HUES64 (cell line): ENCODE measurements at regions not wholly inside any gene's neighbourhood (a gene's known extent, or its start where the extent isn't known, plus 50 kb on each side); places are given as distances from the start of the nearest gene placed in this dataset.

ENCODE experiments used
- H3K27ac ChIP-seq: 2 replicates; pipeline ENCODE4 v1.7.0; 2013; ENCODE audit warnings: low read depth, low read length, inconsistent platforms
- H3K27me3 ChIP-seq: 2 replicates; pipeline ENCODE4 v1.6.1; 2013; ENCODE audit warnings: mild to moderate bottlenecking, low read length; ENCODE audit not compliant: insufficient read depth
- H3K36me3 ChIP-seq: 2 replicates; pipeline ENCODE4 v1.6.1; 2013; ENCODE audit warnings: mild to moderate bottlenecking, low read length; ENCODE audit not compliant: insufficient read depth
- H3K4me1 ChIP-seq: 2 replicates; pipeline ENCODE4 v1.6.1; 2013; ENCODE audit warnings: mild to moderate bottlenecking, low read length, moderate library complexity; ENCODE audit not compliant: insufficient read depth
- H3K4me3 ChIP-seq: 2 replicates; pipeline ENCODE4 v1.5.1; 2013; ENCODE audit warnings: mild to moderate bottlenecking, low read length, moderate library complexity
- H3K9ac ChIP-seq: 2 replicates; pipeline ENCODE4 v1.6.1; 2013; ENCODE audit warnings: mild to moderate bottlenecking, low read depth, low read length
- H3K9me3 ChIP-seq: 2 replicates; pipeline ENCODE4 v1.6.1; 2013; ENCODE audit warnings: low read depth, low read length; ENCODE audit not compliant: insufficient read depth
- WGBS: fragments of 150-250, 120-280 bp; methylation state at CpG from one replicate; pipeline ENCODE4 v1.1.7; 2013; ENCODE audit warnings: missing lambda C conversion rate; 5-methylcytosine and 5-hydroxymethylcytosine counted together

- H3K9ac ChIP-seq: no peak overlapping the region
- no peak overlapping the region for H3K27ac ChIP-seq
- H3K4me3 ChIP-seq: no peak overlapping the region
- no peaks in the 10 kb centered on the region for H3K36me3 ChIP-seq
- no peaks in the 10 kb centered on the region for H3K9me3 ChIP-seq
- H3K27me3 ChIP-seq: no peaks in the 10 kb centered on the region
- no peaks in the 10 kb centered on the region for H3K4me1 ChIP-seq
- 94% methylated on average over 8 of the region's 8 CpGs for WGBS
Measured at GRCh38 chrX:43467608-43468234, 188.4 kb upstream of the MAOA start.

GRCh38 chrX:43469391-43470054 lies 186.6 kb upstream of the MAOA start:
- H3K27me3 ChIP-seq: no peaks in the 10 kb centered on the region
- no peak overlapping the region for H3K27ac ChIP-seq
- no peaks in the 10 kb centered on the region for H3K9me3 ChIP-seq
- no peaks in the 10 kb centered on the region for H3K4me1 ChIP-seq
- no CpG with 5 or more reads among the region's 2 CpGs for WGBS
- no peak overlapping the region for H3K4me3 ChIP-seq
- no peak overlapping the region for H3K9ac ChIP-seq
- no peaks in the 10 kb centered on the region for H3K36me3 ChIP-seq

GRCh38 chrX:43474321-43474720 lies 181.8 kb upstream of the MAOA start:
- Histone ChIP-seq H3K4me1 (no peaks in the 10 kb centered on the region), H3K27me3 (no peaks in the 10 kb centered on the region), H3K9me3 (no peaks in the 10 kb centered on the region), H3K4me3 (no peak overlapping the region), H3K27ac (no peak overlapping the region), H3K9ac (no peak overlapping the region), H3K36me3 (no peaks in the 10 kb centered on the region)
- WGBS: 52% methylated on average over 2 of the region's 2 CpGs

DNA sequence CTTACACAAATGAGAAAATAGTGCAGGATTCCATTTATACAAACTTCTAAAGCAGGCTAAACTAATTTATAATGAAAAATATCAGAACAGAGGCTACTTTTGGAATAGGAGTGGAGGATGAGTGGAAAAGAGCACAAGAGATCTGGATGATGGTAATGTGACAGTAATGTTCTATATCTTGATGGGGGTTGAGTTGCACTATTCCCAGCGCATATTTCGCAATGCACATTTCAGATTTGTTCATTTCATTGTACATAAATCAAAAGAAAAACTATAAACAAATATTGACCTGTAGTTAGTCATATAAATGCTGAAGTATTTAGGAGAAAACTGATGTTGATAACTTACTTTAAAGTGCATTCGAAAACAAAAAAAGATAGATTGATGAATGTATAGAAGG lies 177.0 kb upstream of the MAOA start:
- Histone ChIP-seq H3K4me1 (0 out of 2 replicates have a peak, but pooled peaks cover 3% of the 10 kb centered on the region), H3K36me3 (no peaks in the 10 kb centered on the region), H3K4me3 (no peak overlapping the region), H3K9me3 (no peaks in the 10 kb centered on the region), H3K27me3 (no peaks in the 10 kb centered on the region), H3K27ac (no peak overlapping the region), H3K9ac (no peak overlapping the region)
- WGBS: no CpG with 5 or more reads among the region's 3 CpGs

- WGBS: 73% methylated on average over 4 of the region's 4 CpGs
- no peak overlapping the region for H3K4me3 ChIP-seq
- H3K4me1 ChIP-seq: 0 out of 2 replicates have a peak, but pooled peaks cover 3% of the 10 kb centered on the region
- no peak overlapping the region for H3K27ac ChIP-seq
- H3K9ac ChIP-seq: no peak overlapping the region
- H3K36me3 ChIP-seq: no peaks in the 10 kb centered on the region
- no peaks in the 10 kb centered on the region for H3K9me3 ChIP-seq
- no peaks in the 10 kb centered on the region for H3K27me3 ChIP-seq
Measured at GRCh38 chrX:43479850-43480249, 176.2 kb upstream of the MAOA start.

GRCh38 chrX:43481576-43481975 lies 174.5 kb upstream of the MAOA start:
- H3K9ac ChIP-seq: no peak overlapping the region
- H3K27ac ChIP-seq: no peak overlapping the region
- H3K36me3 ChIP-seq: no peaks in the 10 kb centered on the region
- no peak overlapping the region for H3K4me3 ChIP-seq
- WGBS: 60% methylated on average over 5 of the region's 5 CpGs
- H3K27me3 ChIP-seq: no peaks in the 10 kb centered on the region
- no peaks in the 10 kb centered on the region for H3K9me3 ChIP-seq
- H3K4me1 ChIP-seq: 0 out of 2 replicates have a peak, but pooled peaks cover 3% of the 10 kb centered on the region

- H3K4me3 ChIP-seq: no peak overlapping the region
- H3K9ac ChIP-seq: no peak overlapping the region
- no peak overlapping the region for H3K27ac ChIP-seq
- H3K4me1 ChIP-seq: no peaks in the 10 kb centered on the region
- no peaks in the 10 kb centered on the region for H3K27me3 ChIP-seq
- H3K36me3 ChIP-seq: no peaks in the 10 kb centered on the region
- 90% methylated on average over 2 of the region's 3 CpGs for WGBS
- H3K9me3 ChIP-seq: no peaks in the 10 kb centered on the region
Measured at GRCh38 chrX:43493756-43494155, 162.3 kb upstream of the MAOA start.

- H3K4me1 ChIP-seq: peaks cover 8% of the 10 kb centered on the region; the same call in 1 of the 2 replicates
- H3K4me3 ChIP-seq: no peak overlapping the region; the same call in 1 of the 2 replicates
- 75% methylated on average over 1 of the region's 1 CpG for WGBS
Measured at GRCh38 chrX:43500246-43500645, 155.9 kb upstream of the MAOA start.

DNA sequence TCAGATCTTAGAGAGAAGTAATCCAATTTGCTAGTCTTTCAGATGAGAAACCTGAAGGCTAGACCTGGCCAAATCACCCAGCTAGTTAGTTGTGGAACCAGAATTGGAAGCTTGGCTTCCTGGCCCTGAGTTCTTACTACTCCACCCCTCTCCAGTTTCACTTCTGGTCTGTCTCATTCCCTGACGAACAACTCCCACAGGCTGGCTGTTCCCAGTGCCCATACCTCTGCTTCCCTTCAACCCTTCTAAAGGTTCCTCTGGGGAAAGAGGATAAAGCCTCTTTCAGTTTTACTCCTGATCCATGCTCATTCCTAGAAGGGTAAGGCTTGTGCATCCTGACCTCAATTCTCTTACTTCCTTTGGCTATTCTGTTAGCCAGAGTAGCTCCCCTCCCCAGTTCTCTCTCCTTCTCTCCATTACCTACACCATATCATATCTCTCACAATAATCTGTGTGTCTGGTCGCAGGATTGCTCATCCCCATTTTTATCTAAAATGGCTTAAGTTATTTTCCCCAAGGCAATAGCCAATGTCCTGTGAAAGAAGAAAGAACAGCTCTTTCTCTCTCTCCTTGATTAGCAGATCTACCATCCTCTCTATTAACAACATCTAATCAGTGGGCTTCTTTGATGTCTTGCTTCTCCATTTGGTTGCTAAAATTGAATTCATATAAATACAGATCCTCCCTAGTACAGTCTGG lies 155.0 kb upstream of the MAOA start:
- no peaks in the 10 kb centered on the region for H3K9me3 ChIP-seq
- H3K9ac ChIP-seq: no peak overlapping the region
- no peaks in the 10 kb centered on the region for H3K36me3 ChIP-seq
- 96% methylated on average over 2 of the region's 2 CpGs for WGBS
- no peak overlapping the region for H3K27ac ChIP-seq
- no peak overlapping the region for H3K4me3 ChIP-seq
- no peaks in the 10 kb centered on the region for H3K27me3 ChIP-seq
- H3K4me1 ChIP-seq: peaks cover 8% of the 10 kb centered on the region; the same call in 1 of the 2 replicates

More at GRCh38 chrX:43500246-43500645, 155.9 kb upstream of the MAOA start:
- Histone ChIP-seq H3K27ac (no peak overlapping the region), H3K9ac (no peak overlapping the region), H3K9me3 (no peaks in the 10 kb centered on the region), H3K36me3 (no peaks in the 10 kb centered on the region), H3K27me3 (no peaks in the 10 kb centered on the region)

DNA sequence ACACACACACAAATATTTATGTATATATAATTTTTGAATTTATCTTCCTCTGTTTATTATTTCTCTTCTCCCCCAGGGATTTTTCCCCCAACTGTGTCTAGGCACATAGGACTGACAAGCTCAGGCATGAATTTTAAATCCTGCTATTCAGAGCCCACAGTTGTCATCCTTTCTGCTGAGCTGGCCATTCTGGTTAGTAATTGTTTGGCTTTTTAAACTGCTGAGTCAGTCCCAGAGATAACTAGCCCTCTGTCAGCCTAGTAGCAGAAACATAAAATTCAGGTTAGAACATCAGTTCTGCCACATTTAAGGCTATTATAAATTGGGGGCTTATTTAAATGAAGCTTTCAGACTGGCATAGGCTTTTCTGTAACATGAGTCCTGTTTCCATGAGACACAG lies 151.7 kb upstream of the MAOA start:
- peaks cover 8% of the 10 kb centered on the region; the same call in 1 of the 2 replicates for H3K4me1 ChIP-seq
- H3K27me3 ChIP-seq: no peaks in the 10 kb centered on the region
- H3K27ac ChIP-seq: no peak overlapping the region
- no peak overlapping the region for H3K4me3 ChIP-seq
- H3K9ac ChIP-seq: no peak overlapping the region
- H3K9me3 ChIP-seq: no peaks in the 10 kb centered on the region
- no peaks in the 10 kb centered on the region for H3K36me3 ChIP-seq

DNA sequence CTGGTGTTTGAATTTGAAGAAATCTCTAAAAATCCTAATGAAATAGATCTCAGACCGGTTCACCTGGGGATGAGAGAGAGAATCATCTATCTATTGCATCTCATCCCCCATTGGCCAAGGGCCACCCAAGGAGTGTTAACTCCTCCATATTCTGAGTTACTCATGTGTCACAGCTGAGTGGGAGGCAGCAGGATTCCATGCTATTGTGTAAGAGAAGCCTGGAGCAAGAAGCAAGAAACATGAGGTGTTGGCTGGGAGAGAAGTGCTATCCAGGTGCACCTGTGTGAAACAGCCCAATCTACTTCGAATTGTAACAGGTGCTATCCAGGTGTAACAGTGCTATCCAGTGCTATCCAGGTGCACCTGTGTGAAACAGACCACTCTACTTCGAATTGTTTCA lies 150.3 kb upstream of the MAOA start:
- WGBS: 97% methylated on average over 2 of the region's 3 CpGs
- H3K9me3 ChIP-seq: no peaks in the 10 kb centered on the region
- H3K9ac ChIP-seq: no peak overlapping the region
- no peak overlapping the region for H3K27ac ChIP-seq
- H3K36me3 ChIP-seq: no peaks in the 10 kb centered on the region
- no peaks in the 10 kb centered on the region for H3K27me3 ChIP-seq
- H3K4me1 ChIP-seq: no peaks in the 10 kb centered on the region
- no peak overlapping the region for H3K4me3 ChIP-seq
